Epithelial cell of esophagus (primary cell): ENCODE measurements at regions not wholly inside any gene's neighbourhood (a gene's known extent, or its start where the extent isn't known, plus 50 kb on each side); places are given as distances from the start of the nearest gene placed in this dataset.
A peak's percentile ranks its signal among the peaks of the same experiment; 100 is the strongest.
"Not testable (repeated sequence)": the region's sequence is repeated elsewhere in the genome, so short reads cannot be mapped to it uniquely, and the experiment has no call there.

Source experiments
- DNase-seq: peaks from one replicate; pipeline ENCODE4 v3.0.0; 2010; ENCODE audit warnings: low read depth
- H3K4me3 ChIP-seq: 2 replicates; pipeline ENCODE4 v1.5.1; 2011; ENCODE audit warnings: mild to moderate bottlenecking, low read length, control low read depth

DNA sequence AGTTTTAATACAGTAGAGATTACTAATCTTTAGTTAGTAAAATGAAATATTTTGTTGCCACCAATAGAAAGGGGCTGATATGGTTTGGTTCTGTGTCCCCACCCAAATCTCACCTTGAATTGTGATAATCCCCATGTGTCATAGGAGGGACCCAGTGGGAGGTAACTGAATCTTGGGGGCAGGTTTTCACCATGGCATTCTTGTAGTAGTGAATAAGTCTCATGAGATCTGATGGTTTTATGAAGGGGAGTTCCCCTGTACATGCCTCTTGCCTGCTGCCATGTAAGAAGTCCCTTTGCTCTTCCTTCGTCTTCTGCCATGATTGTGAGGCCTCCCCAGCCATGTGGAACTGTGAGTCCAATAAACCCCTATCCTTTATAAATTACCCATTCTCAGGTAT, 285.9 kb downstream of the BCL2L11 start:
- DNase-seq, H3K4me3 ChIP-seq: not testable (repeated sequence)

DNA sequence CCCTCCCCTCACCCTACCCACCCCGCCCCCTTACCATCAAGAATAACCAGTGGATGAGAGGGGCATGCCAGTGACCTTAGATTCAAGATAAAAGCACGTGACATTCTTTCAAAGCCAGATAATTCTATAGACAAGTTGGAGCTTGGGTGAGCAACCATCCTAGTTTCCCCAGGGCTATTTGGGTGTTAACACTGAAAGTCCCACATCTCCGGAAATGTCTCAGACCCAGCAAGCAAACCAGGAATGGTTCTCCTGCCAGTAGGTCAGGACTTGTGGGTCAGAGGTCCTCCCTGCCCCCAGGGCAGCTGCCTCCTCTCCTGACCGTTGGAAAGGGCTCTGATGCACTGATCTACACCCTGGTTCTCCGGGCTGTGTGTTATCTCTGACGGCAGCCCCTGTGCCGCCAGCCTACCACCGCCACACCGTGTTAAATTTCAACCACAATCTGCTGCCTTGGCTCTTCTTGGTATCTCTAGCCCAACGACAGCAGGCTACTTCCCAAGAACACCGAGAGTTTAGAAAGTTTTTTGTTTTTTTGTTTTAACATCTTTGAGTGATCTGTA, 287.0 kb downstream of the BCL2L11 start:
- not testable (repeated sequence) for H3K4me3 ChIP-seq, DNase-seq

DNA sequence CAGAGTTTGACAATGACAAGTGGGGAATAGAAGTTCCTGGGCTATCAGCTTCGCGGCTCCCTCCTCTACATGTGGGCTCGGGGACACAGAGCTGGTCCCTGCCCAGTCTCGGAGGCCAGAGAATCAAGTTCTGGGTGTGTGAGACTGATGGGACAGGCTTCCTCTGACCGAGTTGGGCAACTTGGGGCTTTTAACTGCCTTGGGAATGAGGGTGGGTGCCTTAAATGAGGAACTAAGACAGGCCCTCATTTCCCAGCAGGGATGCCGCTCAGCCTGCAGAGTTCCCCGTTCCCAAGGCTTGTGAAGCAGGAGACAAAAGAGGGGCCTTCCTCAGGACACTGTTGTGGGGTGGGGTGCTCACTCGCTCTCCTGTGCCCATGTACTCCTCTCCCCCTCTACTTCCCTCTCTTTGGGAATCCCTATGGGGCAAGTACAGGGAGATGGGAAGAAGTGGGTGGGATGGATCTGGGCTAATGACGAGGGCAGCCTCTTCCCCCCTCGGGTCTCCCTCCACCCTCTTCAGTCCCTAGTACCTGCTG, 290.2 kb downstream of the BCL2L11 start:
- H3K4me3 ChIP-seq, DNase-seq: not testable (repeated sequence)

DNA sequence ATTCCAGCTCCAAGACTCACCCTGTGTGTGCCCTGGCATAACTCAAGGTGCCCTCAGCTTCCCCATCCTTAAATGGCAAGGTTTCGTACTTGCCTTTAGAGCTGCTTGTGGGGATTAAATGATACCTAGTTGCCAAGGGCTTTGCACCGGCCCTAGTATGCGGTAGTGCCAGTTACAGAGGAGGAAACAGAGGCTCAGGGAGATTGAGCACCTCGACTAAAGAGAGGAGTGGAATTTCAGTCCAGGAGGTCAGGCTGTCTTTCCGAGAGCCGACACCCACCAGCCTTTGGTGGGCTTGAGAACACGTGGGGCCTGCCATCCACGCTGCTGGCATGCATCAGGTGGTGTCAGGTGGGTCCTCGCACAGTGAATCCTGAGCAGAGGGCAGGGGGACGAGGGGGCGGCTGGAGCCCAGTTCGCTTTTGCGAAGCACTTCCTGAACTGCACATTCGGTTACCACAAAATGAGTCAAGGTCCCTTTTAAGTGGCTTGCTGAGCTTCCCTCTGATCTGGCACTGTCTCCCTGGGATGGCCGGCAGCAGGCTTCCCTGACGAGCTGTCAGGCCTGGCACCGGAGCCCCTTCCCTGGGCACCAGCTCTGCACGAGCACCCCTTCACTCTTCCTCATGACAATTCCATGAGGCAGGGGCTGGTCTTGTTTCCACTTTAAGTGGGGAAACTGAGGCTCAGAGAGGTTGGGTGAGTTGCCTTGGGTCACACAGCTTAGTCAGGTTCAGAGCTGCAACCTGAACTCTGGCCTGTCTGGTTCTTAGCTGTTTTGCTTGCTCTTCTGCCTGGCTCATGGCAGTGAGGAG, 291.4 kb downstream of the BCL2L11 start:
- not testable (repeated sequence) for DNase-seq, H3K4me3 ChIP-seq

DNA sequence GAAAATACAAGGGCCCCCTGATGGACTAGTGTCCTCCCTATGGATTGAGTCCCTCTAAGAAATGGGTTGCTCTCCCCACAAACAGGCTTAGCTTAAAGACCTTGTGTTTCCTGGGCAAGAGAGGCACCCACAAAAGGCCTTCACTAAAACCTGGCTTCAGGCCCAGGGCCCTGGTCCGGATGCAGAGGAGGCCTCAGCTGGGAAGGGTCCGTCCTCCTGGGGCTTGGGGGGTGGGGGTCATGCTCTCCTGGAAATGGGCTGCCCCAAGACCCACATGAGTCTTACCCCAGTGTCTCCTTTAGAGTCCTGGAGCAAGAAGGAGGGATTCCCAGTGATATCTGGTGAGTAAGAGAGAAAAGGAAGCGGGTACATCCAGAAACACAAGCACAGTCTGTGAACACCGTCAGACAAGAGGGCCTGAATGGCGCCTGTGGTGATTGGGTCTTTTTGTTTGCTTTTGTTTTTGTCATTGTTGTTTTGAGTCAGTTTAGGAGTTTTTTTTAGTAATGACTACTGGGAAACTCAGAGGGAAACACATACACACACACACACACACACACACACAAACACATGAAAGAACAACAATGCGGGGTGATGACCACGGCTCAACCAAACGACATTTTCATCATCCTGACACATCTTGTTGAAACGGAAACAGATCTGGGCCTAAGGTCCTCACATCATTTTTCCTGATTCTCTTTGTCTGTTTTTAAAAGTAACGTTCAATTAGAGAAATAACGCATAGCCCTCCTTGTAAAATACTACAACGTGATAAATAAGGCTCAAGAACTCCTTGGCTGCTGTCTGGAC, 292.3 kb downstream of the BCL2L11 start:
- not testable (repeated sequence) for DNase-seq, H3K4me3 ChIP-seq

DNA sequence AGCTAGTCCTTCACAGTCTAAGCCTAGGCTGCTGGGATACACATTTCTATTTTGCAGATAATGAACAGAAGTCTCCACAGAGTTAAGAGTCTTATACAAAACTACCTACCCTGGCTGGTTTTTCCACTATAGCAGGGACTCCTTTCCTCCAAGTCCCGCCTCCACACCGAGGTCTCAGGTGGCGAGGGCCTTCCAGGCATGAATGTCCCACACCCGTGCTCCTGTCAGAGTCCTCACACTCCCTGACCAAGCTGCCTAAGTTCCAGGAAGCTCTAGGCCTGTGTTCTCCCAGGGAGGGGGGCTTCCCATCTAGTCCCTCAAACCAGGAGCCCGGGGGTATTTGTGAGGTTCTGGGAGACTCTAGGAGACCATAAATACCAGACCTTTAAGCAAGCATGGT, 293.2 kb downstream of the BCL2L11 start:
- DNase-seq = peak; percentile 30
- not testable (repeated sequence) for H3K4me3 ChIP-seq

DNA sequence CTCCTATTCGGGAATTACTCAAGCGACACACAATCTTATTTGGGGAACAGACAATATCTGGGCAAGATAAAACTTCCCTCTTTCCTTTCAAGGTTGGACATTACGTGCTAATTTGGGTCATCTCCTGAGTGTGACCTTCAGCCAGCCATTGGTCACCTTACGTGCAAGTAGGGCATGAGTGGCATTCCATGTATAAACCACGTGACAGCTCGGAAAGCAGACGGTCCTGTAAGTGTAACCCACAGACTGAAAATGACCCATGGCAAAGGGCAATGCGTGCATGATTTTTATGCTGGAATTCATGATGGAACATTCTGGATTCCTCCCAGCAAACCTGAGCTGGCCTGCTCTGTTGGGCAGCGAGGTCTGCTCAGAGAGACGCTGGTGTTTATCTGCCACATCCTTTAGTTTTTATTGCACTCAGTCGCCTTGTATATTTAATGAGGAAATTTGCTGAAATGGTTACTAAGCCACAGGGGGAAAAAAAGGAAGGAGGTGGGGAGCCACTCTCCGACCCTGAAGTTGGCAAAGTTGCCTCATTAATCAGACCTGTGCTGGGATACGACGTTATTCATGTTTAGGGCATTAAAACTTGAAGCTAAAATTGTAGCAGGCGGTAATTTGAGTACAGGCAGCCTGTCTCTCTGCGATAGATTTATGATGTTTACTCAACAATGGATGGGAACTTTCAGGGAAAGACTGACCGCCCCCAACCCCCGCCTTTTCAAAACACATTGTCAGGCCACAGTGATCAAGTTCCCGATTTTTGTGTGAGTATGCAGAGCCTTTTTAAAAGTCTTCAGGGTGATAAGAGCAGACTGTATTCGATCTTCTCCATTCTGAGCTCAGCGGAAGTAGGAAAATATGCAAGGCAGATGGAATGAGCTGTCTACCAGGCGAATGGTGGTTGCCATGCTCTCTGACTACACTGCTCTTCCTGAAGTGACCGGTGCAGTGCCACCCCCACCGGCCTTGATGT, 295.3 kb downstream of the BCL2L11 start:
- not testable (repeated sequence) for DNase-seq, H3K4me3 ChIP-seq

DNA sequence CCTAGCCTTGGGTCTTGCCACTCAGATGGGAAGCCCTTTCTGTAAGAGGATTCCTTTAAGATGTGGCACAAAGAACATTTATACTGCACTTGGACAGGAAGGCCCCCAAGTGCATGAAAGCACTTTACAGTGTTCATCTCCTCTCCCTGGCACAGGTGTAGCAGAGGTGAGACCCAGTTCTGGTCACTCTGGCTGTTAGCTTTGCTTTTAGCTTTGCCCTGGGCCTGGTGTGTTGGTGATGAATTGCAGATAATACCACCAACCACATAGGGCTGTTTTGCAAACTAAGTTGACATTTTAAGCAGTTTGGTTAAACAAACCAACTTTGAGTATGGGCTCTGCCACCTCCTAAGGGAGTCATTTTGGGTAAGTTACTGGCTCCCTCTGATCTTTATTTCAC, 296.3 kb downstream of the BCL2L11 start:
- not testable (repeated sequence) for H3K4me3 ChIP-seq, DNase-seq

DNA sequence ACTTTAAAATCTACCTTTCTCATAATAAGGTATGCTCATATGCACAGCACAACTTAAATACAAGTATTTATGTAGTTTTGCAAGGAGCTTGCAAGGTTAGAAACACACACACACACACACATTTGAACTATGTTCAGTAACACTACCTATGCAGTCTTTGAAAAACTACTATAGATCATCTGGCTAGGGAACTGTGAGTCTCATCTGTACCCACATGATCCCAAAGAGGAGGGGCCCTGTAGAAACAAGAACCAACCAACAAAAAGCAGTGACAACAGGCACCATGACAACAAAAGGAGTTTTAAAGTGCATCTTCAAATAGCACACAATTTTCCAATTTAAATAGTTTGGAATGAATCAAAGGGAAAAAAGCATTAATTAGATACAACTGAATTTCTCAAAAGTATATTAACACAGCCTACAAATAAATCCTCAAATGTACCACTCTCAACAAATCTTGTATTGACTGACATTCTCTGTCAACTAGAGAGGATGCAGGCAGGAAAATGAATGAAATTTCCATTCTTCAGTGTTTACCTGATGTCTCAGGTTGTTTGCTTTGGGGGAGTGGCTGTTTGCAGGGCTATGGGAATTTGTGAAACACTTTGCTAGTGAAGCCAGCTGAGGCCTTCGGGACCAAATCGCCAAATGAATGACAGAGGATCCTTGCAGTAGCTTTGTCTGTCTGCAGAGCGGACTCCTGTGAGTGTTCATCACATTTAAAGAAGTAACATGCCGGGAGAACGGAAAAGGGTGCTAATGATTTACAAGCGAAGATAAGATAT, 297.6 kb downstream of the BCL2L11 start:
- DNase-seq, H3K4me3 ChIP-seq: not testable (repeated sequence)

DNA sequence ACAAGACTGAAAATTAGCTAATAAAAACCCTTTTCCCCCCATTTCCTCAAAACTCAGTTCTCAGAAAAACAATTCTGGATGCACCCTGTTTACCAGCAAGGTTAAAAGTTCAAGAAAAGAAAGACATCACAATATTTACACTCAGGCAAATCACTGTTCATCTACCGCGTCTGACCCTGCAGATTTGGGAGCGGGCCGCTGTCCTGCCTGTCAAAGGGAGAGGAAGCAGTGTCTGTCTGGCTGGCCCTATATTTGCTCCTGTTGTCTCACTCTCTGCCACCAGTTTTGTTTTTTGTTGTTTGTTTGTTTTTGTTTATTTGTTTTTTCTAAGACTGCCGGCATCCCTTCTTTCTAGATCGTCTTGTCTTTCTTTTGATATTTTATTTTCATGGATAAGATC, 299.4 kb downstream of the BCL2L11 start:
- not testable (repeated sequence) for H3K4me3 ChIP-seq, DNase-seq

DNA sequence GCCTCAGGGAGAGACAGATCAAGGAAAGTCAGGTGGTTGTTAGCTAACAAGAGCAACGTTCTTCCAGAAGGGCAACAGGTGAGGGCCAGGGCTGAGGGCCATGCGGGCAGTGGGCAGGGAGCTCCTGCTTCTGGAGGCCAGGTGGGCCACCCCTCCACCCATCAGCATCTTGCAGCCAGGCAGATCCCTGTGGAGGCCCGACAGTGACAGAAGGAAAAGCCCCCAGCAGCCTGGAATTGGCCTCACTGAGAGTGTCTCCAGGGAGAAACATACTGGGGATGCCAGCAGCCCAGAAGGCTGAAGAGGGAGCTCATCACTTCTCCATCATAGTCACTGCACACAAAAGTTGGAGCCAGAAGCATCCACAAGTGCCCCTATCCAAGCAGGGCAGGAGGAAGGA, 300.1 kb downstream of the BCL2L11 start:
- DNase-seq, H3K4me3 ChIP-seq: not testable (repeated sequence)

DNA sequence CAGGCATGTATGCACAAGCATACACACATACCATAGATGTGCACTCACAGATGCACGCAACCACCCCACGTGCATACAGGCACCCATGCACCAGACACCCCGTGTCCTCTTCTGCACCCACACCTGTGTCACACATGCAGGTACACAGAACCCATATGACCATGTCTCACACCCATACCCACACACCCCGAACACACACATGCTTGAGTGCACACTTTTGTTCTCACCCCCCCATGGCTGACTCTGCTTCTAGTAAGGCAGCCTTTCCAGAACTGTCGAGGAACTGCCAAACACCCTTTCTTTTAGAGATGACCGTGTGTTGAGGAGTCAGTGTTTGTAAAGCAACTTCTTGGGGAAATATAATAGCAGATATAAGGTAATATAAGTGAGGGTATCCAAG, 301.2 kb downstream of the BCL2L11 start:
- DNase-seq, H3K4me3 ChIP-seq: not testable (repeated sequence)

DNA sequence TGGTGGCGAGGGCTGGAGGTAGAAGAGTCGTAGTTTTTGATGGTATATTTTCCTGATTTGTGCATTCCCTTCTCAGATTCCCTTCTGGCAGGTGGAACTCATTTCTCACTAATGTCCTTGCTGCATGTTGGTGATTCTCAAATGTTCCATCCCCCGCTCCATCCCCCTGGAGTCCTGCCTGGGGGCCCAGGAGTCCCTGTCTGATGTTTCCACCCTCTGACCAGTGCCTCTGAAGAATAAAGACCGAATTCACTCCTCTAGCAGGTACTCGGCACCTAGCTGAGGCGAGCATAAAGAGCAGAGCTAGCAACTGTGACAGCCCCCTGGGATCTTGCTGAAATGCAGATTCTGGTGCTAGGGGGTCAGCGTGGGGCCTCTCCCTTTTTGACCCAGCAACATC, 301.8 kb downstream of the BCL2L11 start:
- not testable (repeated sequence) for H3K4me3 ChIP-seq, DNase-seq

DNA sequence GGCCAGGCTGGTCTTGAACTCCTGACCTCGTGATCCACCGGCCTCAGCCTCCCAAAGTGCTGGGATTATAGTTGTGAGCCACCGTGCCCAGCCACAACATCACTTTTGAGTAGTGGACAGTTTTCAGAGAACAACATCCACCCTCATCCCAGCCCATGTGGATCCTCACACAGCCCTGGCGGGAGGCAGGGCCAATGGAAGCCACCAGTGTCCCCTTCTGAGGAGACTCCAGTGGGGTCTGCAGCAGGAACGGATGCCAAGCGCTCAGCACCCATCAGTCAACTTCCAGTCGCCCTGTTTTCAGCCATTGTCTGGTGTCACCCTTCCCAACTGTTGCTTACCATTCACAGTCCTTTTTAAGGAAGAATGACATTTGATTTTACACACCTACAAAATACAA, 302.5 kb downstream of the BCL2L11 start:
- not testable (repeated sequence) for DNase-seq, H3K4me3 ChIP-seq

DNA sequence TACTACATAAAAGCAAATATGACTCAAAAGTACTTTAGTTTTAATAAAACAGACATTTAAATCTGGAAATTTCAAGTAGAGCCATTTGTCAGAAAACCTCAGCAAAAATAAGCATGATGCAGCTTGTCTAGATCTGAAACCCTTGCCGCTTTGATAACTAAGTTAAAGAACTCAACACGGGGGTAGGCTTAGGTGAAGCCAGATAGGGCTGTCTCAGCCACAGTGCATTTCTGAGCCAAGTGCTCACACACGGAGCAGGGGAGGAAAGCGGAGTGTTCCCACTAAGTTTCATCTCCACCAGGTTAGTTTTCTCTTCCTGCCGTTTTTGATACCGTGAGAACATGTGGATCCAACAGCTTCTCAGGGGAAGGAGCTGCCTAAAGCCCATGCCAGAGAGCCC, 303.5 kb downstream of the BCL2L11 start:
- not testable (repeated sequence) for DNase-seq, H3K4me3 ChIP-seq

DNA sequence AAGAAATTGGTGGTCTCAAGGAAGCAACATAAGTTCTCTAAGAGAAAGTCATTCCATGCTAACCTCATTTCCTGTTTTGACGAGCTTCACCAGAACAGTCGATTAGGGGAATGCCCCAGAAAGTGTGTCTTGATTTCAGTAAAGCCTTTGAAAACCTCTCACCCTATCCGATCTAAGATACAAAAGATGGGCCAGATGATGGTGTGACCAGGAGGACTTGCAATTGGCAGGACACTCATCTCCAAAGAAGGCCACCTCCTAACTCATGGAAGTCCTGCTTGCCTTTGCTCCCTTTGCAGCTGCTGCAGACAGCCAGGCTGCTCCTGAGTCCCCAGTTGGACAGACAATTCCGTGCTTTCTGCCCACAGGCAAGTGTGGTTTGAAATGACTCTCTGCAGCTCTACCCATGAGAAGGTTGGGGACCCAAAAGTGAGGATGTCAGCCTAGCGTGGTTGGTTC, 304.2 kb downstream of the BCL2L11 start:
- H3K4me3 ChIP-seq, DNase-seq: not testable (repeated sequence)

DNA sequence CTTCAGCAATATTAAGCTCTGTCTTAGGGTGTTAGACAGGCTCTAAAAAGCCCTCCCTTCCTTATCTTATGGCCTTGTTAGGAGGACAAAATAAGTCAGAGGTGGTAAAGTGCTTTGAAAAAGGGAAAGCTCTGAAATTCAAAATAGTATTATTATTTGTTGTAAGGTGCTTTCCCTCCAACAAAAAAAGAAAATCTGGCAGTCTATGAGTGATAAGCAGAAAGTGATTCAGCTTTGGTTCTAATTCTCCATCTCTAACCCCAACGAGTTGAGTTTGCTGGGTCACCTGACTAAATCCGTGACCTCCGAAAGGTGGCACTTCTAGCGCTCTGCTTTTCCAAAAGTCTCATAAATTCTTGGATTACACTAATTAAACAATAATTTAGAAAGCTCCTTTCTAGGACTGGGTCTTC, 305.1 kb downstream of the BCL2L11 start:
- DNase-seq, H3K4me3 ChIP-seq: not testable (repeated sequence)

DNA sequence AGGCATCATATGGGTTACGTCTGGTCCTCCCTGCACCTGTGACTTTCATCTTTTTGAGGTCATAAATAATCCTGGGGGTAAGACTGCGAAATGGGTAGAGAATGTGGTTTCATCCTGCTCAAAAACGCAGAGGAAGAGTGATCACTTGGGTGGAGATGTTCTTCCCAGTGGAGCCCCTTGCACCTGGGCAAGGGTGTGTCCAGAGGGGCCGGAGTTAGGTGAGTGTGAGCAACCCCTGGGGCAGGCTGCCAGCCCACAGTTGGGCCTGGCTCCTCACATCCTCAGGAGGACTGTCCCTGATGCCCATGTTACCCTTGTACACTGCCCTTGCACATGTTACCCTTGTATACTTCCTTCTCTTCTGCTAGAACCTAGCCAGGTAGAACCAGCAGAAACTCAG, 306.6 kb downstream of the BCL2L11 start:
- not testable (repeated sequence) for DNase-seq, H3K4me3 ChIP-seq
